ENCODE measurements at regions not wholly inside any gene's neighbourhood (a gene's known extent, or its start where the extent isn't known, plus 50 kb on each side); places are given as distances from the start of the nearest gene placed in this dataset.

- CTCF ChIA-PET, result interaction anchor here (1.2 kb wide), 1 partner anchor 21 kb away, joined by 3 read pairs; no protein-coding TSS in a partner anchor
- Mint-ChIP-seq H3K4me1 (ENCODE audit: low read depth) (no peaks in the 10 kb centered on the region), H3K27me3 (ENCODE audit: low read depth) (peaks cover 9% of the 10 kb centered on the region), H3K27ac (no peak overlapping the region), H3K4me3 (no peak overlapping the region), H3K9me3 (ENCODE audit: insufficient read depth) (no peaks in the 10 kb centered on the region), H3K36me3 (ENCODE audit: low read depth) (no peaks in the 10 kb centered on the region)
- POLR2A ChIA-PET, result no interaction called here
- DNase-seq, result no peak
- ATAC-seq, result no peak
Measured at GRCh38 chr18:9008200-9008708, 94.2 kb upstream of the NDUFV2 start.

- ChIA-PET CTCF (interaction anchor here (1.2 kb wide), 1 partner anchor 22 kb away, joined by 3 read pairs; no protein-coding TSS in a partner anchor), POLR2A (no interaction called here)
- Mint-ChIP-seq H3K4me3 (no peak overlapping the region), H3K9me3 (ENCODE audit: insufficient read depth) (no peaks in the 10 kb centered on the region), H3K27me3 (ENCODE audit: low read depth) (peaks cover 6% of the 10 kb centered on the region), H3K36me3 (ENCODE audit: low read depth) (no peaks in the 10 kb centered on the region), H3K27ac (no peak overlapping the region), H3K4me1 (ENCODE audit: low read depth) (no peaks in the 10 kb centered on the region)
- DNase-seq (no peak), ATAC-seq (no peak)
Measured at GRCh38 chr18:9008709-9009635, 93.5 kb upstream of the NDUFV2 start.

GRCh38 chr18:9009703-9010488 lies 92.6 kb upstream of the NDUFV2 start:
- peaks cover 6% of the 10 kb centered on the region for H3K27me3 Mint-ChIP-seq (ENCODE audit: low read depth)
- ATAC-seq, result no peak
- CTCF ChIA-PET, result no interaction called here
- DNase-seq, result no peak
- no peak overlapping the region for H3K27ac Mint-ChIP-seq
- no peaks in the 10 kb centered on the region for H3K9me3 Mint-ChIP-seq (ENCODE audit: insufficient read depth)
- no peak overlapping the region for H3K4me3 Mint-ChIP-seq
- no peaks in the 10 kb centered on the region for H3K4me1 Mint-ChIP-seq (ENCODE audit: low read depth)
- no peaks in the 10 kb centered on the region for H3K36me3 Mint-ChIP-seq (ENCODE audit: low read depth)
- POLR2A ChIA-PET, result no interaction called here

- Mint-ChIP-seq H3K27ac (no peak overlapping the region), H3K36me3 (ENCODE audit: low read depth) (no peaks in the 10 kb centered on the region), H3K4me1 (ENCODE audit: low read depth) (no peaks in the 10 kb centered on the region), H3K27me3 (ENCODE audit: low read depth) (peaks cover 6% of the 10 kb centered on the region), H3K9me3 (ENCODE audit: insufficient read depth) (no peaks in the 10 kb centered on the region), H3K4me3 (no peak overlapping the region)
- CTCF ChIA-PET, result no interaction called here
- POLR2A ChIA-PET, result no interaction called here
- DNase-seq, result no peak
- no peak for ATAC-seq
Measured at GRCh38 chr18:9011431-9011830, 91.1 kb upstream of the NDUFV2 start.

- H3K36me3 Mint-ChIP-seq (ENCODE audit: low read depth), result no peaks in the 10 kb centered on the region
- no peak for ATAC-seq
- H3K27ac Mint-ChIP-seq, result no peak overlapping the region
- ChIA-PET POLR2A (no interaction called here), CTCF (no interaction called here)
- no peaks in the 10 kb centered on the region for H3K9me3 Mint-ChIP-seq (ENCODE audit: insufficient read depth)
- no peak overlapping the region for H3K4me3 Mint-ChIP-seq
- no peak for DNase-seq
- peaks cover 22% of the 10 kb centered on the region for H3K4me1 Mint-ChIP-seq (ENCODE audit: low read depth)
- peaks cover 6% of the 10 kb centered on the region for H3K27me3 Mint-ChIP-seq (ENCODE audit: low read depth)
Measured at GRCh38 chr18:9013926-9014373, 88.5 kb upstream of the NDUFV2 start.

GRCh38 chr18:9015689-9016088 lies 86.8 kb upstream of the NDUFV2 start:
- ChIA-PET CTCF (no interaction called here), POLR2A (no interaction called here)
- H3K27ac Mint-ChIP-seq, result no peak overlapping the region
- peaks cover 3% of the 10 kb centered on the region for H3K27me3 Mint-ChIP-seq (ENCODE audit: low read depth)
- ATAC-seq (no peak), DNase-seq (no peak)
- no peak overlapping the region for H3K4me3 Mint-ChIP-seq
- peaks cover 24% of the 10 kb centered on the region for H3K4me1 Mint-ChIP-seq (ENCODE audit: low read depth)
- no peaks in the 10 kb centered on the region for H3K9me3 Mint-ChIP-seq (ENCODE audit: insufficient read depth)
- no peaks in the 10 kb centered on the region for H3K36me3 Mint-ChIP-seq (ENCODE audit: low read depth)

- POLR2A ChIA-PET, result no interaction called here
Measured at GRCh38 chr18:9016633-9017166, 85.8 kb upstream of the NDUFV2 start.

GRCh38 chr18:9017167-9017904 lies 85.2 kb upstream of the NDUFV2 start:
- peak; percentile 68 for DNase-seq
- CTCF ChIA-PET, result interaction anchor here (1.0 to 3.5 kb wide), 3 partner anchors 29 to 320 kb away, joined by 3 to 11 read pairs (median 4); no protein-coding TSS in a partner anchor
- Mint-ChIP-seq H3K4me3 (peak overlapping the region; percentile 56), H3K27me3 (ENCODE audit: low read depth) (no peaks in the 10 kb centered on the region), H3K4me1 (ENCODE audit: low read depth) (peaks cover 24% of the 10 kb centered on the region), H3K9me3 (ENCODE audit: insufficient read depth) (no peaks in the 10 kb centered on the region), H3K27ac (peak overlapping the region; percentile 43), H3K36me3 (ENCODE audit: low read depth) (no peaks in the 10 kb centered on the region)
- POLR2A ChIA-PET, result no interaction called here
- ATAC-seq, result peak; percentile 97

More at GRCh38 chr18:9016633-9017166, 85.8 kb upstream of the NDUFV2 start:
- Mint-ChIP-seq H3K4me1 (ENCODE audit: low read depth) (peaks cover 24% of the 10 kb centered on the region), H3K27me3 (ENCODE audit: low read depth) (peaks cover 1% of the 10 kb centered on the region), H3K9me3 (ENCODE audit: insufficient read depth) (no peaks in the 10 kb centered on the region), H3K4me3 (peak overlapping the region; percentile 56), H3K36me3 (ENCODE audit: low read depth) (no peaks in the 10 kb centered on the region), H3K27ac (no peak overlapping the region)
- CTCF ChIA-PET, result interaction anchor here (1.6 to 3.5 kb wide), 2 partner anchors 29 to 320 kb away, joined by 4 to 11 read pairs; no protein-coding TSS in a partner anchor
- no peak for DNase-seq
- no peak for ATAC-seq

- Mint-ChIP-seq H3K27ac (no peak overlapping the region), H3K9me3 (ENCODE audit: insufficient read depth) (no peaks in the 10 kb centered on the region), H3K36me3 (ENCODE audit: low read depth) (no peaks in the 10 kb centered on the region), H3K4me3 (peak overlapping the region; percentile 28), H3K27me3 (ENCODE audit: low read depth) (no peaks in the 10 kb centered on the region), H3K4me1 (ENCODE audit: low read depth) (peaks cover 24% of the 10 kb centered on the region)
- POLR2A ChIA-PET, result no interaction called here
- DNase-seq (no peak), ATAC-seq (no peak)
- CTCF ChIA-PET, result interaction anchor here (1.0 to 3.5 kb wide), 3 partner anchors 30 to 321 kb away, joined by 3 to 11 read pairs (median 4); no protein-coding TSS in a partner anchor
Measured at GRCh38 chr18:9017905-9018227, 84.6 kb upstream of the NDUFV2 start.

- no peak for ATAC-seq
- CTCF ChIA-PET, result interaction anchor here (3.5 kb wide), 1 partner anchor 31 kb away, joined by 11 read pairs; no protein-coding TSS in a partner anchor
- DNase-seq, result no peak
Measured at GRCh38 chr18:9019135-9019534, 83.4 kb upstream of the NDUFV2 start.

GRCh38 chr18:9020221-9020620 lies 82.3 kb upstream of the NDUFV2 start:
- Mint-ChIP-seq H3K27me3 (ENCODE audit: low read depth) (peaks cover 2% of the 10 kb centered on the region), H3K4me3 (no peak overlapping the region), H3K36me3 (ENCODE audit: low read depth) (no peaks in the 10 kb centered on the region), H3K4me1 (ENCODE audit: low read depth) (peaks cover 24% of the 10 kb centered on the region), H3K27ac (no peak overlapping the region), H3K9me3 (ENCODE audit: insufficient read depth) (no peaks in the 10 kb centered on the region)
- CTCF ChIA-PET, result no interaction called here
- POLR2A ChIA-PET, result no interaction called here
- ATAC-seq (no peak), DNase-seq (no peak)

More at GRCh38 chr18:9019135-9019534, 83.4 kb upstream of the NDUFV2 start:
- Mint-ChIP-seq H3K4me1 (ENCODE audit: low read depth) (peaks cover 24% of the 10 kb centered on the region), H3K27me3 (ENCODE audit: low read depth) (no peaks in the 10 kb centered on the region), H3K27ac (no peak overlapping the region), H3K4me3 (no peak overlapping the region), H3K9me3 (ENCODE audit: insufficient read depth) (no peaks in the 10 kb centered on the region), H3K36me3 (ENCODE audit: low read depth) (no peaks in the 10 kb centered on the region)
- POLR2A ChIA-PET, result no interaction called here
